GM12801 (cell line): ENCODE measurements at regions not wholly inside any gene's neighbourhood (a gene's known extent, or its start where the extent isn't known, plus 50 kb on each side); places are given as distances from the start of the nearest gene placed in this dataset.

Experiments used
- CTCF ChIP-seq: IDR thresholded peaks from one replicate; pipeline ENCODE4 v1.5.1; 2011; ENCODE audit warnings: control low read depth; ENCODE audit not compliant: insufficient read length; ENCODE audit errors: extremely low read depth

- no peak for TF ChIP-seq CTCF
These were observed 518.1 kb downstream of the TMEM121 start for GRCh38 chr14:106044515-106044914.

GRCh38 chr14:106044949-106045596 lies 518.7 kb downstream of the TMEM121 start:
- TF ChIP-seq CTCF, result no peak

- no peak for TF ChIP-seq CTCF
These were observed 525.4 kb downstream of the TMEM121 start for GRCh38 chr14:106051796-106052195.

- no peak for TF ChIP-seq CTCF
These were observed 528.9 kb downstream of the TMEM121 start for GRCh38 chr14:106055289-106055688.

GRCh38 chr14:106058342-106058741 lies 532.0 kb downstream of the TMEM121 start:
- no peak for TF ChIP-seq CTCF

- TF ChIP-seq CTCF, result no peak
These were observed 534.0 kb downstream of the TMEM121 start for GRCh38 chr14:106060276-106060975.

- no peak for TF ChIP-seq CTCF
These were observed 536.3 kb downstream of the TMEM121 start for GRCh38 chr14:106062502-106063272.
